ENCODE measurements at regions not wholly inside any gene's neighbourhood (a gene's known extent, or its start where the extent isn't known, plus 50 kb on each side); places are given as distances from the start of the nearest gene placed in this dataset.
"Not testable (repeated sequence)": the region's sequence is repeated elsewhere in the genome, so short reads cannot be mapped to it uniquely, and the experiment has no call there.

- H3K9ac ChIP-seq (ENCODE audit: low read length); H2AFZ ChIP-seq (ENCODE audit: low read depth, low read length); H3K4me3 ChIP-seq (ENCODE audit: insufficient read depth in 1 of 2, low read depth in 1 of 2, low read length in 2 of 2); H4K91ac ChIP-seq (ENCODE audit: low read length); H3K4me2 ChIP-seq (ENCODE audit: low read length, poor library complexity, severe bottlenecking); H3K23ac ChIP-seq (ENCODE audit: low read length in 2 of 2); H3K4me1 ChIP-seq (ENCODE audit: control insufficient read depth, insufficient read depth, low read depth, low read length); H3K18ac ChIP-seq (ENCODE audit: low read depth in 1 of 2, low read length in 2 of 2); H3K9me3 ChIP-seq (ENCODE audit: control insufficient read depth, low read length); H3K36me3 ChIP-seq (ENCODE audit: control insufficient read depth in 1 of 2, insufficient read depth in 2 of 2, low read depth in 1 of 2, low read length in 2 of 2); H2BK5ac ChIP-seq (ENCODE audit: low read depth, low read length, poor library complexity, severe bottlenecking); H2BK15ac ChIP-seq (ENCODE audit: low read depth, poor library complexity, severe bottlenecking); DNase-seq; H3K27me3 ChIP-seq (ENCODE audit: control insufficient read depth in 1 of 2, insufficient read depth in 1 of 2, low read length in 2 of 2); H2BK120ac ChIP-seq (ENCODE audit: low read depth, low read length); H3K4ac ChIP-seq (ENCODE audit: low read depth in 1 of 2, low read length in 2 of 2); H3K27ac ChIP-seq (ENCODE audit: low read length, poor library complexity, severe bottlenecking); H2BK12ac ChIP-seq (ENCODE audit: low read length in 2 of 2); H2AK5ac ChIP-seq (ENCODE audit: low read length, severe bottlenecking); H3K79me1 ChIP-seq (replicated peaks; ENCODE audit: low read length, poor library complexity, severe bottlenecking); H3K14ac ChIP-seq (ENCODE audit: low read length in 2 of 2); H4K8ac ChIP-seq (ENCODE audit: low read length): not testable (repeated sequence)
- WGBS: 100% methylated on average over 2 of the region's 5 CpGs
These were observed 253.3 kb downstream of the BCL2L11 start for GRCh38 chr2:111373989-111374388.

- not testable (repeated sequence) for H3K23ac ChIP-seq (ENCODE audit: low read length in 2 of 2); H3K36me3 ChIP-seq (ENCODE audit: control insufficient read depth in 1 of 2, insufficient read depth in 2 of 2, low read depth in 1 of 2, low read length in 2 of 2); H3K4me1 ChIP-seq (ENCODE audit: control insufficient read depth, insufficient read depth, low read depth, low read length); H2AFZ ChIP-seq (ENCODE audit: low read depth, low read length); H2BK12ac ChIP-seq (ENCODE audit: low read length in 2 of 2); DNase-seq; H3K4me2 ChIP-seq (ENCODE audit: low read length, poor library complexity, severe bottlenecking); H4K91ac ChIP-seq (ENCODE audit: low read length); H2BK5ac ChIP-seq (ENCODE audit: low read depth, low read length, poor library complexity, severe bottlenecking); H3K9ac ChIP-seq (ENCODE audit: low read length); H3K18ac ChIP-seq (ENCODE audit: low read depth in 1 of 2, low read length in 2 of 2); H3K27me3 ChIP-seq (ENCODE audit: control insufficient read depth in 1 of 2, insufficient read depth in 1 of 2, low read length in 2 of 2); H3K4ac ChIP-seq (ENCODE audit: low read depth in 1 of 2, low read length in 2 of 2); H2AK5ac ChIP-seq (ENCODE audit: low read length, severe bottlenecking); H3K4me3 ChIP-seq (ENCODE audit: insufficient read depth in 1 of 2, low read depth in 1 of 2, low read length in 2 of 2); H2BK15ac ChIP-seq (ENCODE audit: low read depth, poor library complexity, severe bottlenecking); H3K14ac ChIP-seq (ENCODE audit: low read length in 2 of 2); H4K8ac ChIP-seq (ENCODE audit: low read length); H3K9me3 ChIP-seq (ENCODE audit: control insufficient read depth, low read length); H3K27ac ChIP-seq (ENCODE audit: low read length, poor library complexity, severe bottlenecking); H2BK120ac ChIP-seq (ENCODE audit: low read depth, low read length); H3K79me1 ChIP-seq (replicated peaks; ENCODE audit: low read length, poor library complexity, severe bottlenecking)
- WGBS: 100% methylated on average over 2 of the region's 3 CpGs
These were observed 254.0 kb downstream of the BCL2L11 start for GRCh38 chr2:111374734-111375133.

GRCh38 chr2:111375320-111375883 lies 254.7 kb downstream of the BCL2L11 start:
- H3K36me3 ChIP-seq (ENCODE audit: control insufficient read depth in 1 of 2, insufficient read depth in 2 of 2, low read depth in 1 of 2, low read length in 2 of 2); H3K27ac ChIP-seq (ENCODE audit: low read length, poor library complexity, severe bottlenecking); DNase-seq; H3K4me1 ChIP-seq (ENCODE audit: control insufficient read depth, insufficient read depth, low read depth, low read length); H2BK15ac ChIP-seq (ENCODE audit: low read depth, poor library complexity, severe bottlenecking); H3K79me1 ChIP-seq (replicated peaks; ENCODE audit: low read length, poor library complexity, severe bottlenecking); H2BK120ac ChIP-seq (ENCODE audit: low read depth, low read length); H2BK12ac ChIP-seq (ENCODE audit: low read length in 2 of 2); H3K4me3 ChIP-seq (ENCODE audit: insufficient read depth in 1 of 2, low read depth in 1 of 2, low read length in 2 of 2); H3K18ac ChIP-seq (ENCODE audit: low read depth in 1 of 2, low read length in 2 of 2); H3K9ac ChIP-seq (ENCODE audit: low read length); H3K9me3 ChIP-seq (ENCODE audit: control insufficient read depth, low read length); H3K27me3 ChIP-seq (ENCODE audit: control insufficient read depth in 1 of 2, insufficient read depth in 1 of 2, low read length in 2 of 2); H2AFZ ChIP-seq (ENCODE audit: low read depth, low read length); H3K14ac ChIP-seq (ENCODE audit: low read length in 2 of 2); H2AK5ac ChIP-seq (ENCODE audit: low read length, severe bottlenecking); H3K4ac ChIP-seq (ENCODE audit: low read depth in 1 of 2, low read length in 2 of 2); H4K91ac ChIP-seq (ENCODE audit: low read length); H4K8ac ChIP-seq (ENCODE audit: low read length); H2BK5ac ChIP-seq (ENCODE audit: low read depth, low read length, poor library complexity, severe bottlenecking); H3K23ac ChIP-seq (ENCODE audit: low read length in 2 of 2); H3K4me2 ChIP-seq (ENCODE audit: low read length, poor library complexity, severe bottlenecking): not testable (repeated sequence)
- WGBS: 100% methylated on average over 1 of the region's 8 CpGs

- not testable (repeated sequence) for H3K9ac ChIP-seq (ENCODE audit: low read length); H3K4ac ChIP-seq (ENCODE audit: low read depth in 1 of 2, low read length in 2 of 2); H3K36me3 ChIP-seq (ENCODE audit: control insufficient read depth in 1 of 2, insufficient read depth in 2 of 2, low read depth in 1 of 2, low read length in 2 of 2); H3K9me3 ChIP-seq (ENCODE audit: control insufficient read depth, low read length); H4K91ac ChIP-seq (ENCODE audit: low read length); H2BK12ac ChIP-seq (ENCODE audit: low read length in 2 of 2); H3K14ac ChIP-seq (ENCODE audit: low read length in 2 of 2); H3K27me3 ChIP-seq (ENCODE audit: control insufficient read depth in 1 of 2, insufficient read depth in 1 of 2, low read length in 2 of 2); H3K4me2 ChIP-seq (ENCODE audit: low read length, poor library complexity, severe bottlenecking); H2AFZ ChIP-seq (ENCODE audit: low read depth, low read length); H3K27ac ChIP-seq (ENCODE audit: low read length, poor library complexity, severe bottlenecking); H3K79me1 ChIP-seq (replicated peaks; ENCODE audit: low read length, poor library complexity, severe bottlenecking); H2AK5ac ChIP-seq (ENCODE audit: low read length, severe bottlenecking); H3K4me1 ChIP-seq (ENCODE audit: control insufficient read depth, insufficient read depth, low read depth, low read length); H4K8ac ChIP-seq (ENCODE audit: low read length); H2BK120ac ChIP-seq (ENCODE audit: low read depth, low read length); H2BK5ac ChIP-seq (ENCODE audit: low read depth, low read length, poor library complexity, severe bottlenecking); H3K23ac ChIP-seq (ENCODE audit: low read length in 2 of 2); H3K4me3 ChIP-seq (ENCODE audit: insufficient read depth in 1 of 2, low read depth in 1 of 2, low read length in 2 of 2); H2BK15ac ChIP-seq (ENCODE audit: low read depth, poor library complexity, severe bottlenecking)
- DNase-seq: peak; percentile 38
- peak overlapping the region in 1 of 2 experiments; percentile 52 for H3K18ac ChIP-seq (ENCODE audit: low read depth in 1 of 2, low read length in 2 of 2)
- WGBS: 68% methylated on average over 1 of the region's 9 CpGs
These were observed 255.7 kb downstream of the BCL2L11 start for GRCh38 chr2:111376272-111376970.

Measured in mesenchymal stem cell (in vitro differentiated cells and primary cell).